IMR-90 (cell line): ENCODE measurements at regions not wholly inside any gene's neighbourhood (a gene's known extent, or its start where the extent isn't known, plus 50 kb on each side); places are given as distances from the start of the nearest gene placed in this dataset.

ENCODE experiments used
- ATAC-seq: fragments of 200-7000 bp; cut with Tn5 transposase; 2 replicates; pipeline ENCODE4 v1.9.1; 2020; ENCODE audit warnings: low read depth, mild to moderate bottlenecking, moderate library complexity
- BruUV-seq: library from RNA; stranded (reverse); fragments of 400-500 nt; replicated peaks from 2 replicates; lab custom pipeline; 2021; lab: Mats Ljungman, UMichigan
- CTCF ChIA-PET: fragments of 300-600 bp; formaldehyde crosslinking; extraction: SDS; loops from one replicate; lab custom pipeline; 2021; ENCODE audit warnings: antibody characterized with exemption; lab: Yijun Ruan, JAX
- POLR2A ChIA-PET: fragments of 300-600 bp; sonication (Branson Sonifier 250); formaldehyde crosslinking; loops from one replicate; lab custom pipeline; 2022; ENCODE audit warnings: antibody characterized with exemption; ENCODE audit not compliant: unreplicated experiment; lab: Charles Lee
- DNase-seq: peaks from one replicate; pipeline ENCODE4 v3.0.0; 2013
- H2AFZ ChIP-seq: replicated peaks from 2 replicates; pipeline ENCODE3; 2013; ENCODE audit warnings: low read length, mild to moderate bottlenecking; ENCODE audit not compliant: poor library complexity
- H2AK5ac ChIP-seq: 2 replicates; pipeline ENCODE4 v1.6.1; 2013; ENCODE audit warnings: low read depth, low read length, inconsistent platforms
- H2AK9ac ChIP-seq: replicated peaks from 2 replicates; pipeline ENCODE3; 2013; ENCODE audit warnings: mild to moderate bottlenecking, low read depth, low read length, moderate library complexity; ENCODE audit not compliant: poor library complexity
- H2BK120ac ChIP-seq: 2 replicates; pipeline ENCODE4 v1.6.1; 2013; ENCODE audit warnings: low read depth, low read length, inconsistent platforms
- H2BK15ac ChIP-seq: 3 replicates; pipeline ENCODE4 v1.6.1; 2013; ENCODE audit warnings: low read depth, low read length, inconsistent platforms
- H2BK20ac ChIP-seq: 2 replicates; pipeline ENCODE4 v1.6.1; 2013; ENCODE audit warnings: low read depth, mild to moderate bottlenecking, inconsistent platforms, low read length, moderate library complexity
- H2BK5ac ChIP-seq: 2 replicates; pipeline ENCODE4 v1.6.1; 2013; ENCODE audit warnings: mild to moderate bottlenecking, low read depth, low read length, inconsistent platforms; ENCODE audit not compliant: poor library complexity, severe bottlenecking
- H3K14ac ChIP-seq: replicated peaks from 2 replicates; pipeline ENCODE4 v1.6.1; 2013; ENCODE audit warnings: low read depth, low read length, inconsistent platforms
- H3K18ac ChIP-seq: 2 replicates; pipeline ENCODE4 v1.6.1; 2013; ENCODE audit warnings: low read depth, low read length, control low read depth
- H3K23ac ChIP-seq: 2 replicates; pipeline ENCODE4 v1.6.1; 2013; ENCODE audit warnings: low read depth, low read length, inconsistent platforms
- H3K27ac ChIP-seq: 2 replicates; pipeline ENCODE4 v1.5.1; 2013; ENCODE audit warnings: mild to moderate bottlenecking, control low read depth, low read length; ENCODE audit not compliant: insufficient read depth
- H3K27me3 ChIP-seq: 2 replicates; pipeline ENCODE4 v1.6.1; 2013; ENCODE audit warnings: low read length; ENCODE audit not compliant: control insufficient read depth, insufficient read depth
- H3K36me3 ChIP-seq: 2 replicates; pipeline ENCODE4 v1.6.1; 2013; ENCODE audit warnings: low read length, mixed read lengths; ENCODE audit not compliant: control insufficient read depth, insufficient read depth
- H3K4ac ChIP-seq: 2 replicates; pipeline ENCODE4 v1.6.1; 2013; ENCODE audit warnings: low read depth, low read length, inconsistent platforms
- H3K4me1 ChIP-seq: 2 replicates; pipeline ENCODE4 v1.6.1; 2013; ENCODE audit warnings: low read length, mixed read lengths; ENCODE audit not compliant: control insufficient read depth, insufficient read depth
- H3K4me2 ChIP-seq: 2 replicates; pipeline ENCODE4 v1.6.1; 2013; ENCODE audit warnings: low read depth, mild to moderate bottlenecking, control low read depth, low read length, moderate library complexity
- H3K4me3 ChIP-seq: 2 replicates; pipeline ENCODE4 v1.5.1; 2013; ENCODE audit warnings: low read depth, mild to moderate bottlenecking, control low read depth, low read length, moderate library complexity; ENCODE audit not compliant: insufficient read depth
- H3K56ac ChIP-seq: 2 replicates; pipeline ENCODE4 v1.6.1; 2013; ENCODE audit warnings: low read length, inconsistent platforms; ENCODE audit not compliant: insufficient read depth; ENCODE audit errors: extremely low read depth
- H3K79me1 ChIP-seq, 2 experiments: 2 replicates each; pipeline ENCODE4 v1.6.1; 2013; ENCODE audit warnings: low read length in 2 of 2, inconsistent platforms in 1 of 2, low read depth in 1 of 2
- H3K9ac ChIP-seq: 2 replicates; pipeline ENCODE4 v1.6.1; 2013; ENCODE audit warnings: low read depth, low read length, control low read depth
- H3K9me1 ChIP-seq: 2 replicates; pipeline ENCODE4 v1.6.1; 2013; ENCODE audit warnings: low read length, inconsistent platforms; ENCODE audit not compliant: insufficient read depth
- H3K9me3 ChIP-seq: 2 replicates; pipeline ENCODE4 v1.6.1; 2013; ENCODE audit warnings: low read length; ENCODE audit not compliant: control insufficient read depth, insufficient read depth
- H4K20me1 ChIP-seq: 2 replicates; pipeline ENCODE4 v1.6.1; 2013; ENCODE audit warnings: low read length, inconsistent platforms; ENCODE audit not compliant: insufficient read depth
- H4K5ac ChIP-seq: 2 replicates; pipeline ENCODE4 v1.6.1; 2013; ENCODE audit warnings: mild to moderate bottlenecking, low read depth, low read length, control low read depth
- H4K8ac ChIP-seq, 2 experiments: 2 replicates each; pipeline ENCODE4 v1.6.1; 2013; ENCODE audit warnings: low read depth in 2 of 2, low read length in 2 of 2, control low read depth in 1 of 2, inconsistent platforms in 1 of 2
- H4K91ac ChIP-seq: 2 replicates; pipeline ENCODE4 v1.6.1; 2013; ENCODE audit warnings: low read depth, low read length, inconsistent platforms; ENCODE audit not compliant: insufficient read depth
- BHLHE40 ChIP-seq: fragments of 150-350 bp; IDR thresholded peaks from 2 replicates; pipeline ENCODE4 v1.6.1; 2016; ENCODE audit warnings: mild to moderate bottlenecking, low read depth, low read length
- CEBPB ChIP-seq: IDR thresholded peaks from 2 replicates; pipeline ENCODE4 v1.6.1; 2012; ENCODE audit warnings: low read depth, low read length, improper control_type of control experiment
- CHD1 ChIP-seq: IDR thresholded peaks from 2 replicates; pipeline ENCODE4 v1.6.1; 2012; ENCODE audit warnings: low read depth, low read length, improper control_type of control experiment
- FOS ChIP-seq: fragments of 150-350 bp; IDR thresholded peaks from 2 replicates; pipeline ENCODE4 v1.6.1; 2016; ENCODE audit warnings: low read depth, low read length
- MAFK ChIP-seq: IDR thresholded peaks from 2 replicates; pipeline ENCODE4 v1.6.1; 2012; ENCODE audit warnings: low read depth, low read length, improper control_type of control experiment
- MAZ ChIP-seq: IDR thresholded peaks from 2 replicates; pipeline ENCODE4 v1.6.1; 2012; ENCODE audit warnings: low read depth, mild to moderate bottlenecking, low read length, improper control_type of control experiment, moderate library complexity, borderline replicate concordance
- MXI1 ChIP-seq: IDR thresholded peaks from 2 replicates; pipeline ENCODE4 v1.6.1; 2012; ENCODE audit warnings: low read depth, mild to moderate bottlenecking, low read length, moderate library complexity, borderline replicate concordance
- NFE2L2 ChIP-seq: fragments of 150-350 bp; IDR thresholded peaks from 2 replicates; pipeline ENCODE4 v1.6.1; 2016; ENCODE audit warnings: low read depth, mild to moderate bottlenecking, low read length
- POLR2A ChIP-seq: IDR thresholded peaks from 2 replicates; pipeline ENCODE4 v1.6.1; 2012; ENCODE audit warnings: mild to moderate bottlenecking, low read depth, low read length
- RAD21 ChIP-seq: IDR thresholded peaks from 2 replicates; pipeline ENCODE4 v1.6.1; 2012; ENCODE audit warnings: low read length, improper control_type of control experiment
- RCOR1 ChIP-seq: IDR thresholded peaks from 2 replicates; pipeline ENCODE4 v1.6.1; 2012; ENCODE audit warnings: mild to moderate bottlenecking, low read length, improper control_type of control experiment; ENCODE audit not compliant: insufficient replicate concordance
- RFX5 ChIP-seq: IDR thresholded peaks from 2 replicates; pipeline ENCODE4 v1.8.0; 2012; ENCODE audit warnings: low read depth, mild to moderate bottlenecking, low read length, moderate library complexity
- SMC3 ChIP-seq: fragments of 150-350 bp; IDR thresholded peaks from 2 replicates; pipeline ENCODE4 v1.6.1; 2016; ENCODE audit warnings: low read depth, mild to moderate bottlenecking, antibody characterized with exemption, low read length, moderate library complexity
- WGBS, 2 experiments: methylation state at CpG; one replicate each; pipeline versions ENCODE4 v1.1.5 to v1.1.7; 2013; ENCODE audit warnings: missing lambda C conversion rate in 2 of 2; ENCODE audit not compliant: insufficient read length in 1 of 2; ENCODE audit errors: extremely low coverage in 2 of 2; 5-methylcytosine and 5-hydroxymethylcytosine counted together
- dilution Hi-C: fragments of 300-500 bp; cut with HindIII; formaldehyde crosslinking; loops from one replicate; pipeline ENCODE4 v1.14.3; 2018; ENCODE audit warnings: low sequenced_read_pairs; ENCODE audit not compliant: unreplicated experiment
- in situ Hi-C: fragments of 300-500 bp; cut with MboI; formaldehyde crosslinking; loops from 3 replicates; pipeline ENCODE4 v1.14.3; 2019; ENCODE audit warnings: low sequenced_read_pairs, inconsistent platforms, mixed read lengths
- intact Hi-C: fragments of 100-400 bp; cut with micrococcal nuclease; formaldehyde crosslinking; loops from 2 replicates; pipeline ENCODE4 v1.10.0; 2022
- TF ChIP-seq, protein P1 (sequence below): fragments of 150-350 bp; IDR thresholded peaks from 2 replicates; pipeline ENCODE4 v1.6.1; 2017; ENCODE audit warnings: mild to moderate bottlenecking, antibody characterized with exemption, low read length, low read depth
- TF ChIP-seq, protein P2 (sequence below): conservative IDR thresholded peaks from 2 replicates; pipeline ENCODE4 v1.5.1; 2012; ENCODE audit warnings: mild to moderate bottlenecking, low read depth, low read length, improper control_type of control experiment
- TF ChIP-seq, protein P3 (sequence below): fragments of 150-350 bp; IDR thresholded peaks from 2 replicates; pipeline ENCODE4 v1.6.1; 2016; ENCODE audit warnings: low read depth, mild to moderate bottlenecking, low read length, moderate library complexity, borderline replicate concordance

GRCh38 chr9:80571953-80572352, 1000.2 kb downstream of the TLE4 start:
- Histone ChIP-seq H3K4ac (no peak overlapping the region), H3K4me3 (no peak overlapping the region), H2AK9ac (no peak overlapping the region), H3K14ac (no peak overlapping the region), H3K4me1 (no peaks in the 10 kb centered on the region), H3K4me2 (no peak overlapping the region), H3K9ac (no peak overlapping the region), H2AK5ac (no peak overlapping the region), H4K91ac (no peak overlapping the region), H4K20me1 (no peaks in the 10 kb centered on the region), H3K18ac (no peak overlapping the region), H3K27ac (no peak overlapping the region), H3K9me3 (no peaks in the 10 kb centered on the region), H4K8ac (no peak overlapping the region), H2BK15ac (no peak overlapping the region), H3K79me1 (no peaks in the 10 kb centered on the region), H3K27me3 (no peaks in the 10 kb centered on the region), H3K56ac (no peak overlapping the region), H3K23ac (no peak overlapping the region), H2BK20ac (no peak overlapping the region), H3K36me3 (no peaks in the 10 kb centered on the region), H2AFZ (no peak overlapping the region), H2BK5ac (no peak overlapping the region), H3K9me1 (no peaks in the 10 kb centered on the region), H4K5ac (no peak overlapping the region), H2BK120ac (no peak overlapping the region)
- ATAC-seq (no peak), DNase-seq (no peak)
- no TSS peak for BruUV-seq
- intact Hi-C loops (no loop called here), dilution Hi-C loops (no loop called here), in situ Hi-C loops (no loop called here)
- WGBS, 2 experiments, result no CpG with 5 or more reads among the region's 3 CpGs
- TF ChIP-seq, protein P1, sequence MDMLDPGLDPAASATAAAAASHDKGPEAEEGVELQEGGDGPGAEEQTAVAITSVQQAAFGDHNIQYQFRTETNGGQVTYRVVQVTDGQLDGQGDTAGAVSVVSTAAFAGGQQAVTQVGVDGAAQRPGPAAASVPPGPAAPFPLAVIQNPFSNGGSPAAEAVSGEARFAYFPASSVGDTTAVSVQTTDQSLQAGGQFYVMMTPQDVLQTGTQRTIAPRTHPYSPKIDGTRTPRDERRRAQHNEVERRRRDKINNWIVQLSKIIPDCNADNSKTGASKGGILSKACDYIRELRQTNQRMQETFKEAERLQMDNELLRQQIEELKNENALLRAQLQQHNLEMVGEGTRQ, result no peak
- TF ChIP-seq, protein P2, sequence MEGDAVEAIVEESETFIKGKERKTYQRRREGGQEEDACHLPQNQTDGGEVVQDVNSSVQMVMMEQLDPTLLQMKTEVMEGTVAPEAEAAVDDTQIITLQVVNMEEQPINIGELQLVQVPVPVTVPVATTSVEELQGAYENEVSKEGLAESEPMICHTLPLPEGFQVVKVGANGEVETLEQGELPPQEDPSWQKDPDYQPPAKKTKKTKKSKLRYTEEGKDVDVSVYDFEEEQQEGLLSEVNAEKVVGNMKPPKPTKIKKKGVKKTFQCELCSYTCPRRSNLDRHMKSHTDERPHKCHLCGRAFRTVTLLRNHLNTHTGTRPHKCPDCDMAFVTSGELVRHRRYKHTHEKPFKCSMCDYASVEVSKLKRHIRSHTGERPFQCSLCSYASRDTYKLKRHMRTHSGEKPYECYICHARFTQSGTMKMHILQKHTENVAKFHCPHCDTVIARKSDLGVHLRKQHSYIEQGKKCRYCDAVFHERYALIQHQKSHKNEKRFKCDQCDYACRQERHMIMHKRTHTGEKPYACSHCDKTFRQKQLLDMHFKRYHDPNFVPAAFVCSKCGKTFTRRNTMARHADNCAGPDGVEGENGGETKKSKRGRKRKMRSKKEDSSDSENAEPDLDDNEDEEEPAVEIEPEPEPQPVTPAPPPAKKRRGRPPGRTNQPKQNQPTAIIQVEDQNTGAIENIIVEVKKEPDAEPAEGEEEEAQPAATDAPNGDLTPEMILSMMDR, result no peak
- TF ChIP-seq, protein P3, sequence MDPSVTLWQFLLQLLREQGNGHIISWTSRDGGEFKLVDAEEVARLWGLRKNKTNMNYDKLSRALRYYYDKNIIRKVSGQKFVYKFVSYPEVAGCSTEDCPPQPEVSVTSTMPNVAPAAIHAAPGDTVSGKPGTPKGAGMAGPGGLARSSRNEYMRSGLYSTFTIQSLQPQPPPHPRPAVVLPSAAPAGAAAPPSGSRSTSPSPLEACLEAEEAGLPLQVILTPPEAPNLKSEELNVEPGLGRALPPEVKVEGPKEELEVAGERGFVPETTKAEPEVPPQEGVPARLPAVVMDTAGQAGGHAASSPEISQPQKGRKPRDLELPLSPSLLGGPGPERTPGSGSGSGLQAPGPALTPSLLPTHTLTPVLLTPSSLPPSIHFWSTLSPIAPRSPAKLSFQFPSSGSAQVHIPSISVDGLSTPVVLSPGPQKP, result no peak
- TF ChIP-seq FOS, result no peak
- TF ChIP-seq NFE2L2, result no peak
- no peak for TF ChIP-seq CHD1
- TF ChIP-seq MAFK, result no peak
- no peak for TF ChIP-seq MXI1
- no peak for TF ChIP-seq RFX5
- no peak for TF ChIP-seq RAD21
- no peak for TF ChIP-seq RCOR1
- TF ChIP-seq CEBPB, result no peak
- no peak for TF ChIP-seq BHLHE40
- no peak for TF ChIP-seq SMC3
- no peak for TF ChIP-seq MAZ
- no peak for TF ChIP-seq POLR2A
- ChIA-PET CTCF (no interaction called here), POLR2A (no interaction called here)
